ENCODE measurements at regions not wholly inside any gene's neighbourhood (a gene's known extent, or its start where the extent isn't known, plus 50 kb on each side); places are given as distances from the start of the nearest gene placed in this dataset.

- Histone ChIP-seq H3K4me2 (ENCODE audit: low read length) (no peak overlapping the region), H3F3A (ENCODE audit: insufficient read depth, low read length) (no peaks in the 10 kb centered on the region), H2AFZ (ENCODE audit: low read length) (no peak overlapping the region), H3K4me3 (ENCODE audit: low read depth, low read length, poor library complexity, severe bottlenecking) (no peak overlapping the region), H3K79me2 (ENCODE audit: insufficient read depth, low read length) (no peaks in the 10 kb centered on the region), H3K27ac (ENCODE audit: low read depth, low read length, poor library complexity, severe bottlenecking) (no peak overlapping the region), H3K9me2 (ENCODE audit: low read depth, low read length) (no peaks in the 10 kb centered on the region), H3K4me1 (ENCODE audit: insufficient read depth, low read length, severe bottlenecking) (no peaks in the 10 kb centered on the region), H3K27me3 (ENCODE audit: insufficient read depth, low read length) (no peaks in the 10 kb centered on the region), H3K9me3 (ENCODE audit: low read length) (no peaks in the 10 kb centered on the region), H3K36me3 (ENCODE audit: insufficient read depth, low read length) (no peaks in the 10 kb centered on the region), H3K9ac (ENCODE audit: low read length) (no peak overlapping the region), H4K20me1 (ENCODE audit: insufficient read depth, low read length) (no peaks in the 10 kb centered on the region)
- no peak for TF ChIP-seq EZH2 (IDR thresholded peaks at IDR 0.05; ENCODE audit: borderline replicate concordance, low read length)
- no peak for TF ChIP-seq CTCF (IDR thresholded peaks at IDR 0.05; ENCODE audit: low read length)
Measured at GRCh38 chr2:59389240-59389639, 1148.1 kb upstream of the FANCL start.

GRCh38 chr2:59385971-59386370, 1144.8 kb upstream of the FANCL start:
- no peaks in the 10 kb centered on the region for H3K9me3 ChIP-seq (ENCODE audit: low read length)
- H3K27ac ChIP-seq (ENCODE audit: low read depth, low read length, poor library complexity, severe bottlenecking), result no peak overlapping the region
- H3K4me1 ChIP-seq (ENCODE audit: insufficient read depth, low read length, severe bottlenecking), result no peaks in the 10 kb centered on the region
- no peak overlapping the region for H3K4me2 ChIP-seq (ENCODE audit: low read length)
- H4K20me1 ChIP-seq (ENCODE audit: insufficient read depth, low read length), result no peaks in the 10 kb centered on the region
- no peaks in the 10 kb centered on the region for H3K79me2 ChIP-seq (ENCODE audit: insufficient read depth, low read length)
- no peak overlapping the region for H2AFZ ChIP-seq (ENCODE audit: low read length)
- no peaks in the 10 kb centered on the region for H3K36me3 ChIP-seq (ENCODE audit: insufficient read depth, low read length)
- H3K27me3 ChIP-seq (ENCODE audit: insufficient read depth, low read length), result no peaks in the 10 kb centered on the region
- no peaks in the 10 kb centered on the region for H3F3A ChIP-seq (ENCODE audit: insufficient read depth, low read length)
- TF ChIP-seq CTCF (IDR thresholded peaks at IDR 0.05; ENCODE audit: low read length), result no peak
- TF ChIP-seq EZH2 (IDR thresholded peaks at IDR 0.05; ENCODE audit: borderline replicate concordance, low read length), result no peak
- no peak overlapping the region for H3K4me3 ChIP-seq (ENCODE audit: low read depth, low read length, poor library complexity, severe bottlenecking)
- no peaks in the 10 kb centered on the region for H3K9me2 ChIP-seq (ENCODE audit: low read depth, low read length)
- no peak overlapping the region for H3K9ac ChIP-seq (ENCODE audit: low read length)

- H3F3A ChIP-seq (ENCODE audit: insufficient read depth, low read length), result no peaks in the 10 kb centered on the region
- H4K20me1 ChIP-seq (ENCODE audit: insufficient read depth, low read length), result no peaks in the 10 kb centered on the region
- H3K9ac ChIP-seq (ENCODE audit: low read length), result no peak overlapping the region
- TF ChIP-seq EZH2 (IDR thresholded peaks at IDR 0.05; ENCODE audit: borderline replicate concordance, low read length), result no peak
- TF ChIP-seq CTCF (IDR thresholded peaks at IDR 0.05; ENCODE audit: low read length), result no peak
- no peak overlapping the region for H2AFZ ChIP-seq (ENCODE audit: low read length)
- H3K4me1 ChIP-seq (ENCODE audit: insufficient read depth, low read length, severe bottlenecking), result no peaks in the 10 kb centered on the region
- no peaks in the 10 kb centered on the region for H3K9me2 ChIP-seq (ENCODE audit: low read depth, low read length)
- no peaks in the 10 kb centered on the region for H3K9me3 ChIP-seq (ENCODE audit: low read length)
- H3K79me2 ChIP-seq (ENCODE audit: insufficient read depth, low read length), result no peaks in the 10 kb centered on the region
- no peaks in the 10 kb centered on the region for H3K36me3 ChIP-seq (ENCODE audit: insufficient read depth, low read length)
- no peaks in the 10 kb centered on the region for H3K27me3 ChIP-seq (ENCODE audit: insufficient read depth, low read length)
- no peak overlapping the region for H3K27ac ChIP-seq (ENCODE audit: low read depth, low read length, poor library complexity, severe bottlenecking)
- no peak overlapping the region for H3K4me3 ChIP-seq (ENCODE audit: low read depth, low read length, poor library complexity, severe bottlenecking)
- H3K4me2 ChIP-seq (ENCODE audit: low read length), result no peak overlapping the region
Measured at GRCh38 chr2:59383473-59383872, 1142.3 kb upstream of the FANCL start.

All from OCI-LY1 (cell line).